DND-41 (cell line): ENCODE measurements at regions not wholly inside any gene's neighbourhood (a gene's known extent, or its start where the extent isn't known, plus 50 kb on each side); places are given as distances from the start of the nearest gene placed in this dataset.

ENCODE experiments used
- ATAC-seq: fragments of 200-7000 bp; cut with Tn5 transposase; 3 replicates; pipeline ENCODE4 v1.9.1; 2021; ENCODE audit warnings: low read depth; ENCODE audit not compliant: insufficient read depth
- DNase-seq: peaks from one replicate; pipeline ENCODE4 v3.0.0-alpha.2; 2020
- H2AFZ ChIP-seq: 2 replicates; pipeline ENCODE4 v1.6.0; 2012; ENCODE audit warnings: low read depth, low read length
- H3K27ac ChIP-seq: 2 replicates; pipeline ENCODE4 v1.5.1; 2012; ENCODE audit warnings: low read length, inconsistent platforms
- H3K27me3 ChIP-seq: fragments of 200-600 bp; sonication (generic); 2 replicates; pipeline ENCODE4 v1.6.0; 2012; ENCODE audit warnings: low read length, mild to moderate bottlenecking, inconsistent platforms; ENCODE audit not compliant: insufficient read depth, poor library complexity
- H3K36me3 ChIP-seq: 2 replicates; pipeline ENCODE4 v1.5.1; 2012; ENCODE audit warnings: low read length, inconsistent platforms; ENCODE audit not compliant: insufficient read depth
- H3K4me1 ChIP-seq: 2 replicates; pipeline ENCODE4 v1.5.1; 2012; ENCODE audit warnings: mild to moderate bottlenecking, low read length; ENCODE audit not compliant: insufficient read depth
- H3K4me2 ChIP-seq: 2 replicates; pipeline ENCODE4 v1.6.0; 2012; ENCODE audit warnings: mild to moderate bottlenecking, moderate library complexity, low read length, inconsistent platforms; ENCODE audit not compliant: insufficient read depth
- H3K4me3 ChIP-seq, 2 experiments: fragments of 200-600 bp in 1 of 2; shearing (Covaris generic) in 1 of 2; 2 replicates each; pipeline ENCODE4 v1.5.1; 2012 to 2016; ENCODE audit warnings: inconsistent platforms in 2 of 2, low read length in 2 of 2, mild to moderate bottlenecking in 2 of 2, low read depth in 1 of 2, moderate library complexity in 1 of 2
- H3K79me2 ChIP-seq: 2 replicates; pipeline ENCODE4 v1.6.0; 2012; ENCODE audit warnings: low read length, inconsistent platforms; ENCODE audit not compliant: insufficient read depth
- H3K9ac ChIP-seq: 2 replicates; pipeline ENCODE4 v1.6.0; 2012; ENCODE audit warnings: low read depth, mild to moderate bottlenecking, inconsistent platforms, low read length, moderate library complexity
- H3K9me3 ChIP-seq: 2 replicates; pipeline ENCODE4 v1.5.1; 2012; ENCODE audit warnings: low read length, moderate library complexity, mild to moderate bottlenecking, inconsistent platforms; ENCODE audit not compliant: insufficient read depth, severe bottlenecking
- H4K20me1 ChIP-seq: 2 replicates; pipeline ENCODE4 v1.6.0; 2012; ENCODE audit warnings: low read length; ENCODE audit not compliant: insufficient read depth
- EZH2 ChIP-seq: IDR thresholded peaks from 3 replicates; pipeline ENCODE4 v1.6.1; 2012; ENCODE audit warnings: borderline replicate concordance, low read depth, mild to moderate bottlenecking, moderate library complexity, low read length, inconsistent platforms; ENCODE audit not compliant: severe bottlenecking
- TF ChIP-seq, protein P1 (sequence below): IDR thresholded peaks from 2 replicates; pipeline ENCODE4 v1.5.1; 2012; ENCODE audit warnings: borderline replicate concordance, low read length, moderate library complexity, mild to moderate bottlenecking; ENCODE audit not compliant: poor library complexity, severe bottlenecking; ENCODE audit errors: extremely low read depth

DNA sequence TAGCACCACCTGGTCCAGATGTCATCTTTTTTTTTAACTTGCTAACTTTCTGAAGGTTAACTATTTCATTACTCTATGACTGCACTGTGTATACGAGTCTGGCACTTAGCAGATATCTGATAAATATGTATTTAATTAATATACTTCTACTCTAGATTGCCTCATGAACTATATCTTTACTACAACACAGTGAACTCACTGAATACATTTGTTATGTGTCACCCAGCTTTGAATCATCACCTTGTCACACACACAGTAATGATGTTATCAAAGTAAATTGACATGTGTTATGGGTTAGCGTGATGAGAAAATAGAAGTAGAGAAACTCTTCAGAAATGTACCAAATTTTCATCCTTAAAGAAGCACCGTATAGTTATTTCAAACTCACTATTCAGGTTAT is 419.3 kb upstream of the ADGRL3 start:
- TF ChIP-seq, protein P1, sequence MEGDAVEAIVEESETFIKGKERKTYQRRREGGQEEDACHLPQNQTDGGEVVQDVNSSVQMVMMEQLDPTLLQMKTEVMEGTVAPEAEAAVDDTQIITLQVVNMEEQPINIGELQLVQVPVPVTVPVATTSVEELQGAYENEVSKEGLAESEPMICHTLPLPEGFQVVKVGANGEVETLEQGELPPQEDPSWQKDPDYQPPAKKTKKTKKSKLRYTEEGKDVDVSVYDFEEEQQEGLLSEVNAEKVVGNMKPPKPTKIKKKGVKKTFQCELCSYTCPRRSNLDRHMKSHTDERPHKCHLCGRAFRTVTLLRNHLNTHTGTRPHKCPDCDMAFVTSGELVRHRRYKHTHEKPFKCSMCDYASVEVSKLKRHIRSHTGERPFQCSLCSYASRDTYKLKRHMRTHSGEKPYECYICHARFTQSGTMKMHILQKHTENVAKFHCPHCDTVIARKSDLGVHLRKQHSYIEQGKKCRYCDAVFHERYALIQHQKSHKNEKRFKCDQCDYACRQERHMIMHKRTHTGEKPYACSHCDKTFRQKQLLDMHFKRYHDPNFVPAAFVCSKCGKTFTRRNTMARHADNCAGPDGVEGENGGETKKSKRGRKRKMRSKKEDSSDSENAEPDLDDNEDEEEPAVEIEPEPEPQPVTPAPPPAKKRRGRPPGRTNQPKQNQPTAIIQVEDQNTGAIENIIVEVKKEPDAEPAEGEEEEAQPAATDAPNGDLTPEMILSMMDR = no peak
- TF ChIP-seq EZH2 = no peak
- H3K4me2 ChIP-seq = no peak overlapping the region
- no peak overlapping the region for H3K4me3 ChIP-seq
- no peaks in the 10 kb centered on the region for H3K36me3 ChIP-seq
- no peaks in the 10 kb centered on the region for H3K79me2 ChIP-seq
- no peaks in the 10 kb centered on the region for H3K9me3 ChIP-seq
- DNase-seq (no peak), ATAC-seq (no peak)
- no peak overlapping the region for H3K9ac ChIP-seq
- no peak overlapping the region for H3K27ac ChIP-seq
- no peak overlapping the region for H2AFZ ChIP-seq
- no peaks in the 10 kb centered on the region for H3K4me1 ChIP-seq
- H4K20me1 ChIP-seq = no peaks in the 10 kb centered on the region
- H3K27me3 ChIP-seq = no peaks in the 10 kb centered on the region

DNA sequence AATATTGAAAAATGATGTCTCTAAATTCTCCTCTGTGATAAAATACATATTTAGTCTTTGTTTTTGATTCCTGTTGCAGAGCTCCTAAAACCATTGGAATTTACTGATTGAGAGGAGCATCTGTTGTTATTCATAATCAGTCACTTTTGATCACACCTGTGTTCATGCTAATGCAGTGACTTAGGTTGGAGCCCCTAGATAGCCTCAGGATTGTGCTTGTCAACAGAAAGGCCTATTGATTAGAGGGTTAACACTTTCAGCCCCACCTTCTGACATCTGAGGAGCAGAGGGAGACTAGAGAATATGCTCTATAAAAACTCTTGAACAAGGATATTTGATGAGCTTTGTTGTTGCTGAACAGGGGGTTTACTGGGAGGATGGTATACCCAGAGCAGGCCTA is 409.5 kb upstream of the ADGRL3 start:
- H2AFZ ChIP-seq = no peak overlapping the region
- H3K4me2 ChIP-seq = no peak overlapping the region
- no peaks in the 10 kb centered on the region for H3K27me3 ChIP-seq
- H3K4me3 ChIP-seq = no peak overlapping the region
- no peak overlapping the region for H3K27ac ChIP-seq
- DNase-seq = no peak
- H3K79me2 ChIP-seq = no peaks in the 10 kb centered on the region
- H3K9ac ChIP-seq = no peak overlapping the region
- no peaks in the 10 kb centered on the region for H3K4me1 ChIP-seq
- no peaks in the 10 kb centered on the region for H3K36me3 ChIP-seq
- no peaks in the 10 kb centered on the region for H3K9me3 ChIP-seq
- ATAC-seq = no peak
- H4K20me1 ChIP-seq = no peaks in the 10 kb centered on the region
- TF ChIP-seq, protein P1 = no peak
- no peak for TF ChIP-seq EZH2

DNA sequence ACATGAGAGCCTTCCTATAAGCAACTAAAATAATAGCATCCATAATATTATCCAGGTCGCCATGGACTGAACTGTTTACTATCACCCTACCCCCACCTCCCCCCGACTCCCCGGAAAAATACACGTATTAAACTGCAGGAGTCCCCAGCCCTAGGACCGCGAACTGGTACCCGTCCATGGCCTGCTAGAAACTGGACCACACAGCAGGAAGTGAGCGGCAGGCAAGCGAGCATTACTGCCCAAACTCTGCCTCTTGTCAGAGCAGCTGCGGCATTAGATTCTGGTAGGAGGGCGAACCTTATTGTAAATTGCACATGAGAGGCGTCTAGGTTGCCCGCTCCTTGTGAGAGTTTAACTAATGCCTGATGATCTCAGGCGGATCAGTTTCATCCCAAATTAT is 405.8 kb upstream of the ADGRL3 start:
- Histone ChIP-seq H3K27me3 (no peaks in the 10 kb centered on the region), H2AFZ (no peak overlapping the region), H3K4me3 (no peak overlapping the region), H3K79me2 (no peaks in the 10 kb centered on the region), H4K20me1 (no peaks in the 10 kb centered on the region), H3K9ac (no peak overlapping the region), H3K9me3 (no peaks in the 10 kb centered on the region), H3K4me2 (no peak overlapping the region), H3K36me3 (no peaks in the 10 kb centered on the region), H3K4me1 (no peaks in the 10 kb centered on the region), H3K27ac (no peak overlapping the region)
- no peak for DNase-seq
- ATAC-seq = no peak
- TF ChIP-seq, protein P1 = no peak
- TF ChIP-seq EZH2 = no peak

GRCh38 chr4:60799214-60799613 is 400.9 kb upstream of the ADGRL3 start:
- Histone ChIP-seq H3K4me1 (no peaks in the 10 kb centered on the region), H3K27ac (no peak overlapping the region), H3K36me3 (no peaks in the 10 kb centered on the region), H3K9me3 (no peaks in the 10 kb centered on the region), H4K20me1 (no peaks in the 10 kb centered on the region), H3K9ac (no peak overlapping the region), H2AFZ (no peak overlapping the region), H3K4me2 (no peak overlapping the region), H3K27me3 (no peaks in the 10 kb centered on the region), H3K79me2 (no peaks in the 10 kb centered on the region), H3K4me3 (no peak overlapping the region)
- ATAC-seq = no peak
- DNase-seq = no peak
- no peak for TF ChIP-seq EZH2
- TF ChIP-seq, protein P1 = no peak
